ENCODE measurements at regions not wholly inside any gene's neighbourhood (a gene's known extent, or its start where the extent isn't known, plus 50 kb on each side); places are given as distances from the start of the nearest gene placed in this dataset.
"Not testable (repeated sequence)": the region's sequence is repeated elsewhere in the genome, so short reads cannot be mapped to it uniquely, and the experiment has no call there.

DNA sequence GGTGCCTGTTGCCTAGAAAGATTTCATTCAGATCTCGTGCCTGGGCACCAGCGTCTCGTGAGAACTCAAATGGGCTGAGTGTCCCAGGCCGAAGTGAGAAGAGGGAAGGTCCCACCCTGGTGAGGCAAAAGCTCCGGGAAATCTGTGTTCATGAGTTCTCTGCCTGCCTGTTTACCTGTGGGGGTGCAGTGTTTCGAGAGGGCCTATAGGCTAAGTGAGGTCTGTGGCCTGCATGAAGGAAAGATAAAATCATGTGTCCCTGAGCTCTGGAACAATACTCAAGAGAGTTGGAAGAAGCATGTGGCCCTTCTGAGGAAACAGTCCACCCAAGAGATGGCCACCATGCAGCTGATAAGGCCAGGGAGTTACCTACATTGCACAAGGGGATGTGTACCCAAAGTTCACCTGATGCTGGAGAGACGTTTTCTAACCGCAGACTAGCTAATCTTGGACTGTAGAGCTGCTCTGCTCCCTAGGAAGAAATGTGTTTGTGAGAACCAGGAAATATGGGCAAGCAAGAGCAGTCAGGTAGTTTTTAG lies 63.5 kb upstream of the ST3GAL5 start:
- peaks cover 0 to 6% (median 2%) of the 10 kb centered on the region in 6 donors for H3K9me3 Mint-ChIP-seq
- H3K4me3 Mint-ChIP-seq, result no peak overlapping the region
- peaks cover 0 to 2% of the 10 kb centered on the region in 2 donors for H3K4me1 Mint-ChIP-seq
- H3K27ac Mint-ChIP-seq, result peak overlapping the region in 4 of 6 donors; percentile 28 to 48 (median 33)
- peaks cover 0 to 3% (median 0%) of the 10 kb centered on the region in 3 donors for H3K36me3 Mint-ChIP-seq
- no peak for DNase-seq
- H3K27me3 Mint-ChIP-seq (ENCODE audit: low read depth in 3 of 3), result peaks cover 0 to 5% (median 5%) of the 10 kb centered on the region in 3 donors

- Mint-ChIP-seq H3K36me3 (peaks cover 0 to 8% (median 0%) of the 10 kb centered on the region in 3 donors), H3K4me1 (peaks cover 0 to under 1% of the 10 kb centered on the region in 2 donors), H3K27me3 (ENCODE audit: low read depth in 3 of 3) (peaks cover 0 to 7% (median 5%) of the 10 kb centered on the region in 3 donors), H3K27ac (peak overlapping the region in 1 of 6 donors; percentile 2), H3K9me3 (peaks cover 0 to 11% (median 2%) of the 10 kb centered on the region in 6 donors), H3K4me3 (no peak overlapping the region)
- no peak for DNase-seq
Measured at GRCh38 chr2:85951351-85952067, 62.7 kb upstream of the ST3GAL5 start.

- H3K27ac Mint-ChIP-seq, result no peak overlapping the region
- peaks cover 0 to 11% (median 2%) of the 10 kb centered on the region in 6 donors for H3K9me3 Mint-ChIP-seq
- no peaks in the 10 kb centered on the region for H3K4me1 Mint-ChIP-seq
- no peak overlapping the region for H3K4me3 Mint-ChIP-seq
- no peak for DNase-seq
- peaks cover 2 to 6% (median 5%) of the 10 kb centered on the region in 3 donors for H3K27me3 Mint-ChIP-seq (ENCODE audit: low read depth in 3 of 3)
- peaks cover 0 to 8% (median 0%) of the 10 kb centered on the region in 3 donors for H3K36me3 Mint-ChIP-seq
Measured at GRCh38 chr2:85950743-85951142, 62.0 kb upstream of the ST3GAL5 start.

- Mint-ChIP-seq H3K4me1 (no peaks in the 10 kb centered on the region), H3K27ac (no peak overlapping the region), H3K36me3 (peaks cover 0 to 8% (median 0%) of the 10 kb centered on the region in 3 donors), H3K27me3 (ENCODE audit: low read depth in 3 of 3) (peaks cover 2 to 6% (median 5%) of the 10 kb centered on the region in 3 donors), H3K4me3 (no peak overlapping the region), H3K9me3 (peaks cover 0 to 11% (median 2%) of the 10 kb centered on the region in 6 donors)
- DNase-seq, result no peak
Measured at GRCh38 chr2:85949280-85949679, 60.5 kb upstream of the ST3GAL5 start.

GRCh38 chr2:85947593-85947992 lies 58.8 kb upstream of the ST3GAL5 start:
- peaks cover 2 to 7% (median 6%) of the 10 kb centered on the region in 3 donors for H3K27me3 Mint-ChIP-seq (ENCODE audit: low read depth in 3 of 3)
- H3K27ac Mint-ChIP-seq, result no peak overlapping the region
- no peaks in the 10 kb centered on the region for H3K4me1 Mint-ChIP-seq
- no peak overlapping the region for H3K4me3 Mint-ChIP-seq
- no peak for DNase-seq
- peaks cover 0 to 15% (median 6%) of the 10 kb centered on the region in 3 donors for H3K36me3 Mint-ChIP-seq
- H3K9me3 Mint-ChIP-seq, result peaks cover 5 to 17% (median 8%) of the 10 kb centered on the region in 6 donors

DNA sequence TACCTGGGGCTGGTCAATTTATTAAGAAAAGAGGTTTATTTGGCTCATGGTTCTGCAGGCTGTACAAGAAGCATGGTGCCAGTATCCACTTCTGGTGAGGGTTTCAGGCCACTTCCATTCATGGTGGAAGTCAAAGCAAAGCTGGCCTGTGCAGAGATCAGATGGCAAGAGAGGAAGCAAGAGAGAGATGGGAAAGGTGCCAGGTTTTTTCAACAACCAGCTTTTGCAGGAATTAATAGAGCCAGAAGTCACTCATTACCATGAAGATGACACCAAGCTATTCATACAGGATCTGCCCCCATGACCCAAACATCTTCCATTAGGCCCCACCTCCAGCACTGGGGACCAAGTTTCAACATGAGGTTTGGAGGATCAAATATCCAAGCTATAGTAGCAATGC lies 56.8 kb upstream of the ST3GAL5 start:
- Mint-ChIP-seq H3K27ac (no peak overlapping the region), H3K9me3 (peaks cover 5 to 28% (median 10%) of the 10 kb centered on the region in 6 donors), H3K4me3 (no peak overlapping the region), H3K4me1 (no peaks in the 10 kb centered on the region), H3K36me3 (peaks cover 0 to 21% (median 8%) of the 10 kb centered on the region in 3 donors), H3K27me3 (ENCODE audit: low read depth in 3 of 3) (peaks cover 2 to 7% (median 5%) of the 10 kb centered on the region in 3 donors)
- DNase-seq, result no peak

GRCh38 chr2:85945172-85945571 lies 56.4 kb upstream of the ST3GAL5 start:
- Mint-ChIP-seq H3K36me3 (peaks cover 0 to 21% (median 8%) of the 10 kb centered on the region in 3 donors), H3K4me3 (no peak overlapping the region), H3K9me3 (peaks cover 5 to 28% (median 10%) of the 10 kb centered on the region in 6 donors), H3K4me1 (no peaks in the 10 kb centered on the region), H3K27me3 (ENCODE audit: low read depth in 3 of 3) (peaks cover 2 to 7% (median 5%) of the 10 kb centered on the region in 3 donors), H3K27ac (no peak overlapping the region)
- DNase-seq, result no peak

- Mint-ChIP-seq H3K36me3 (peaks cover 4 to 18% (median 8%) of the 10 kb centered on the region in 3 donors), H3K4me1 (no peaks in the 10 kb centered on the region), H3K27ac (no peak overlapping the region), H3K27me3 (ENCODE audit: low read depth in 3 of 3) (peaks cover 2 to 4% (median 4%) of the 10 kb centered on the region in 3 donors), H3K4me3 (no peak overlapping the region), H3K9me3 (peaks cover 3 to 24% (median 10%) of the 10 kb centered on the region in 6 donors)
- no peak for DNase-seq
Measured at GRCh38 chr2:85942346-85942957, 53.7 kb upstream of the ST3GAL5 start.

DNA sequence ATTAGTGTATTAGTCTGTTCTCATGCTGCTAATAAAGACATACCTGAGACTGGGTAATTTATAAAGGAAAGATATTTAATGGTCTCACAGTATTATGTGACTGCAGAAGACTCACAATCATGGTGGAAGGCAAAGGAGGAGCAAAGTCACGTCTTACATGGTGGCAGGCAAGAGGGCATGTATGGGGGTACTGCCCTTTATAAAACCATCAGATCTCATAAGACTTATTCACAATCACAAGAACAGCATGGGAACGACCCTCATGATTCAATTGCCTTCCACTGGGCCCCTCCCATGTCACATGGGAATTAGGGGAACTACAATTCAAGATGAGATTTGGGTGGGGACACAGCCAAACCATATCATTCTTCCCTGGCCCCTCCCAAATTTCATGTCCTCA lies 52.7 kb upstream of the ST3GAL5 start:
- DNase-seq; H3K4me3 Mint-ChIP-seq; H3K4me1 Mint-ChIP-seq; H3K27ac Mint-ChIP-seq; H3K27me3 Mint-ChIP-seq (ENCODE audit: low read depth in 3 of 3): not testable (repeated sequence)
- peaks cover 2 to 17% (median 10%) of the 10 kb centered on the region in 6 donors for H3K9me3 Mint-ChIP-seq
- H3K36me3 Mint-ChIP-seq, result peaks cover 4 to 13% (median 8%) of the 10 kb centered on the region in 3 donors

DNA sequence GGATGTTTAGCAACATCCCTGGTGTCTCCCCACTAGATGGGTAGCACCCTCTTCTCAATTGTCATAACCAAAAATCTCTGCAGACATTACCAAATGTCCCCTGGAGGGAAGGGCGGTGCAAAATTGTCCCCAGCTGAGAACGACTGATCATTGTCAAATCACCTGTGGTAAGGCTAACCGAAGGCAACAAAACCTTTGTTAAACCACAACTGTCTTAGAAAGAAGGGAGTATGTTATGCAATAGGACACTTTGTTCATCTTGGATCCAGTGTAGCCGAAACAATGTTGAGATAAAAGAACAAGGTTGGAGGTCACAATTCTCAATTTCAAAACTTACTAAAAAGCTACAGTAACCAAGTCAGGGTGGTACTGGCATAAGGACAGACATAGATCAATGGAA lies 50.3 kb upstream of the ST3GAL5 start:
- Mint-ChIP-seq H3K36me3 (peaks cover 4 to 13% (median 8%) of the 10 kb centered on the region in 3 donors), H3K4me1 (no peaks in the 10 kb centered on the region), H3K27me3 (ENCODE audit: low read depth in 3 of 3) (peaks cover 2 to 5% (median 4%) of the 10 kb centered on the region in 3 donors), H3K27ac (no peak overlapping the region), H3K9me3 (peaks cover 2 to 17% (median 10%) of the 10 kb centered on the region in 6 donors), H3K4me3 (no peak overlapping the region)
- no peak for DNase-seq
